A673 (cell line): ENCODE measurements at regions not wholly inside any gene's neighbourhood (a gene's known extent, or its start where the extent isn't known, plus 50 kb on each side); places are given as distances from the start of the nearest gene placed in this dataset.

Experiments used
- BruUV-seq: library from RNA; stranded (reverse); fragments of 400-500 nt; replicated peaks from 2 replicates; lab custom pipeline; 2021; lab: Mats Ljungman, UMichigan
- CTCF ChIA-PET: fragments of 300-600 bp; sonication (Branson Sonifier 250); formaldehyde crosslinking; loops from one replicate; lab custom pipeline; 2022; ENCODE audit warnings: antibody characterized with exemption; lab: Charles Lee
- POLR2A ChIA-PET: fragments of 300-600 bp; sonication (Branson Sonifier 250); formaldehyde crosslinking; loops from one replicate; lab custom pipeline; 2022; ENCODE audit warnings: antibody characterized with exemption; ENCODE audit not compliant: low non-redundant PET; lab: Charles Lee
- DNase-seq: peaks from one replicate; pipeline ENCODE4 v3.0.0-alpha.2; 2015; ENCODE audit warnings: low spot score
- H3K27ac ChIP-seq: fragments of 200-600 bp; sonication (generic); 2 replicates; pipeline ENCODE4 v1.5.1; 2016; ENCODE audit warnings: mixed run types, low read depth, mild to moderate bottlenecking, mixed read lengths, antibody characterized with exemption, low read length; ENCODE audit not compliant: poor library complexity, severe bottlenecking
- H3K27me3 ChIP-seq: fragments of 200-600 bp; sonication (generic); replicated peaks from 2 replicates; pipeline ENCODE4 v1.6.1; 2017; ENCODE audit warnings: mixed run types, low read depth, mild to moderate bottlenecking, mixed read lengths, antibody characterized with exemption, low read length; ENCODE audit not compliant: insufficient read depth, poor library complexity
- H3K36me3 ChIP-seq: fragments of 200-600 bp; sonication (generic); 2 replicates; pipeline ENCODE4 v1.6.1; 2016; ENCODE audit warnings: mixed run types, mild to moderate bottlenecking, mixed read lengths, antibody characterized with exemption, low read length; ENCODE audit not compliant: insufficient read depth, poor library complexity, severe bottlenecking
- H3K4me1 ChIP-seq: fragments of 200-600 bp; sonication (generic); 2 replicates; pipeline ENCODE4 v1.6.1; 2017; ENCODE audit warnings: mixed run types, mild to moderate bottlenecking, mixed read lengths, antibody characterized with exemption, low read length; ENCODE audit not compliant: insufficient read depth, poor library complexity, severe bottlenecking
- H3K4me3 ChIP-seq: fragments of 200-600 bp; sonication (generic); 2 replicates; pipeline ENCODE4 v1.5.1; 2016; ENCODE audit warnings: low read depth, mixed run types, mild to moderate bottlenecking, mixed read lengths, low read length; ENCODE audit not compliant: poor library complexity, severe bottlenecking
- H3K9me3 ChIP-seq: fragments of 200-600 bp; sonication (generic); 2 replicates; pipeline ENCODE4 v1.6.1; 2016; ENCODE audit warnings: mixed run types, low read depth, mild to moderate bottlenecking, mixed read lengths, antibody characterized with exemption, low read length; ENCODE audit not compliant: poor library complexity, severe bottlenecking
- EZH2 ChIP-seq: fragments of 200-600 bp; sonication (generic); IDR thresholded peaks from 2 replicates; pipeline ENCODE4 v1.6.1; 2017; ENCODE audit warnings: borderline replicate concordance, low read depth, mild to moderate bottlenecking, mixed read lengths, antibody characterized with exemption, low read length; ENCODE audit not compliant: poor library complexity, severe bottlenecking
- intact Hi-C: fragments of 100-400 bp; cut with micrococcal nuclease; formaldehyde crosslinking; loops from one replicate; pipeline ENCODE4 v1.10.0; 2022; ENCODE audit not compliant: unreplicated experiment
- TF ChIP-seq, protein P1 (sequence below): fragments of 300-800, 200-600 bp; sonication (generic); conservative IDR thresholded peaks from 2 replicates; pipeline ENCODE4 v1.5.1; 2017; ENCODE audit warnings: low read depth, mild to moderate bottlenecking, antibody characterized with exemption, low read length, moderate library complexity, mixed read lengths

DNA sequence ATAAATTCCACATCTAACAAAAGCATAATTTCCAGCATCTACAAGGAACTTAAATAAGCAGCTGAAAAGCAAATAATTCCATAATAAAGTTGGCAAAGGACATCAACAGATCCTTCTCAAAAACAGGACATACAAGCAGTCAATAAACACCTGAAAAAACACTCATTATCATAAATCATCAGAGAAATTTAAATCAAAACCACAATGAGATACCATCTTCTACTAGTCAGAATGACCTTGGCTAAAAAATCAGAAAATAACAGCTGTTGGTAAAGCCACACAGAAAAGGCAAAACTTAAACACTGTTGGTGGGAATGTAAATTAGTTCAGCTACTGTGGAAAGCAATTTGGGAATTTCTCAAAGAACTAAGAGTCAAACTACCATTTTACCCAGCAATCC, 1371.1 kb upstream of the ACO1 start:
- Histone ChIP-seq H3K36me3 (no peaks in the 10 kb centered on the region), H3K27me3 (no peaks in the 10 kb centered on the region), H3K9me3 (no peaks in the 10 kb centered on the region), H3K4me1 (no peaks in the 10 kb centered on the region), H3K4me3 (no peak overlapping the region), H3K27ac (no peak overlapping the region)
- ChIA-PET POLR2A (no interaction called here), CTCF (no interaction called here)
- intact Hi-C loops, result no loop called here
- TF ChIP-seq, protein P1, sequence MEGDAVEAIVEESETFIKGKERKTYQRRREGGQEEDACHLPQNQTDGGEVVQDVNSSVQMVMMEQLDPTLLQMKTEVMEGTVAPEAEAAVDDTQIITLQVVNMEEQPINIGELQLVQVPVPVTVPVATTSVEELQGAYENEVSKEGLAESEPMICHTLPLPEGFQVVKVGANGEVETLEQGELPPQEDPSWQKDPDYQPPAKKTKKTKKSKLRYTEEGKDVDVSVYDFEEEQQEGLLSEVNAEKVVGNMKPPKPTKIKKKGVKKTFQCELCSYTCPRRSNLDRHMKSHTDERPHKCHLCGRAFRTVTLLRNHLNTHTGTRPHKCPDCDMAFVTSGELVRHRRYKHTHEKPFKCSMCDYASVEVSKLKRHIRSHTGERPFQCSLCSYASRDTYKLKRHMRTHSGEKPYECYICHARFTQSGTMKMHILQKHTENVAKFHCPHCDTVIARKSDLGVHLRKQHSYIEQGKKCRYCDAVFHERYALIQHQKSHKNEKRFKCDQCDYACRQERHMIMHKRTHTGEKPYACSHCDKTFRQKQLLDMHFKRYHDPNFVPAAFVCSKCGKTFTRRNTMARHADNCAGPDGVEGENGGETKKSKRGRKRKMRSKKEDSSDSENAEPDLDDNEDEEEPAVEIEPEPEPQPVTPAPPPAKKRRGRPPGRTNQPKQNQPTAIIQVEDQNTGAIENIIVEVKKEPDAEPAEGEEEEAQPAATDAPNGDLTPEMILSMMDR, result no peak
- TF ChIP-seq EZH2, result no peak
- no peak for DNase-seq
- BruUV-seq, result no TSS peak

DNA sequence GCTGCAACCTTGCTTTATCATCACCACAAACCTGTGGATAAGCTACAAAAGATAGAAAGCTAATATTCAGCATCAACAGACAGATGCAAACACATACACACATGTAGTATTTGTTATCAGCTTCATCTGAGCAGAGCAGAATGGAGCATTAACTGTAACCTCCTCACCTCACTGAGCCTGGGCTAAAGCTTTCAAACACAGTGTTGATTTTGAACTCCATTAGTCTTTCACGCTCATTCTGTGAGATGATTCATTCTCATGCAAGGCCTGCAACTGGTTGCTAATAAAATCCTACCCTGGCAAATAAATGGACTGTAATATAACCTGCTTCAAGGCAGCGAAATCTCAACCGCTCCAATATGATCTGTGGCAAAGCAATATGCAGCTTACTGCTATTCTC, 1360.6 kb upstream of the ACO1 start:
- CTCF ChIA-PET, result no interaction called here
- no peak for DNase-seq

DNA sequence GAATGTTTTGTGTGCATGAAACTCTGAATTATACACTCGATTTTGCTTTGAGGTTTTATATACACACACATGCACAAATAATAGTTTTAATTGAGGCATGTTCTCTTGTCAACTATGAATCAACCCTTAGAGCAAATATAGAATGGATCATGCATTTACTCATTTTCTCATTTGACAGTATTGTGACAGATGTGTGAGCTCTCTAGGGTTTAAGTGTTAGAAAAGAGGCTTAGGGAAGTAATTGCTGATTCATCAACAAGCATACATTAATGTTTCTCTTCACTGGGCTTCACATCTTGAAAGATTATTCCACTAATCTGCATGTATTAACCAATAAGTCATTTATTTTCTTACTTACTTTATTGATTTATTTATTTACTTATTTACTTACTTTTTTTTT, 1356.8 kb upstream of the ACO1 start:
- H3K9me3 ChIP-seq, result no peaks in the 10 kb centered on the region
- no TSS peak for BruUV-seq
- POLR2A ChIA-PET, result no interaction called here
- H3K4me3 ChIP-seq, result no peak overlapping the region
- TF ChIP-seq, protein P1, result no peak
- no peak for TF ChIP-seq EZH2
- peaks cover 3% of the 10 kb centered on the region for H3K4me1 ChIP-seq
- no peaks in the 10 kb centered on the region for H3K27me3 ChIP-seq
- no peak for DNase-seq
- intact Hi-C loops, result no loop called here
- CTCF ChIA-PET, result interaction anchor here (0.7 kb wide), 1 partner anchor 145 kb away, joined by 3 read pairs; no protein-coding TSS in a partner anchor
- no peaks in the 10 kb centered on the region for H3K36me3 ChIP-seq
- no peak overlapping the region for H3K27ac ChIP-seq

More for the DNA sequence above, 1360.6 kb upstream of the ACO1 start:
- Histone ChIP-seq H3K9me3 (no peaks in the 10 kb centered on the region), H3K27me3 (no peaks in the 10 kb centered on the region), H3K4me3 (no peak overlapping the region), H3K27ac (no peak overlapping the region), H3K36me3 (no peaks in the 10 kb centered on the region), H3K4me1 (no peaks in the 10 kb centered on the region)
- TF ChIP-seq, protein P1, result no peak
- TF ChIP-seq EZH2, result no peak
- intact Hi-C loops, result no loop called here
- no TSS peak for BruUV-seq
- POLR2A ChIA-PET, result no interaction called here
